ENCODE measurements at regions not wholly inside any gene's neighbourhood (a gene's known extent, or its start where the extent isn't known, plus 50 kb on each side); places are given as distances from the start of the nearest gene placed in this dataset.

GRCh38 chr18:1564793-1565192, 660.1 kb downstream of the ADCYAP1 start:
- DNase-seq (ENCODE audit: low read depth): no peak

- DNase-seq (ENCODE audit: low read depth): no peak
Measured at GRCh38 chr18:1571206-1571605, 666.5 kb downstream of the ADCYAP1 start.

- DNase-seq (ENCODE audit: low read depth): no peak
Measured at GRCh38 chr18:1573732-1574131, 669.1 kb downstream of the ADCYAP1 start.

GRCh38 chr18:1575084-1575483, 670.4 kb downstream of the ADCYAP1 start:
- DNase-seq (ENCODE audit: low read depth): no peak

GRCh38 chr18:1578505-1578904, 673.8 kb downstream of the ADCYAP1 start:
- no peak for DNase-seq (ENCODE audit: low read depth)

GRCh38 chr18:1581581-1581980, 676.9 kb downstream of the ADCYAP1 start:
- no peak for DNase-seq (ENCODE audit: low read depth)

GRCh38 chr18:1585881-1586488, 681.3 kb downstream of the ADCYAP1 start:
- DNase-seq (ENCODE audit: low read depth): no peak

GRCh38 chr18:1593091-1593490, 688.4 kb downstream of the ADCYAP1 start:
- DNase-seq (ENCODE audit: low read depth): no peak

- no peak for DNase-seq (ENCODE audit: low read depth)
Measured at GRCh38 chr18:1595195-1595594, 690.5 kb downstream of the ADCYAP1 start.

GRCh38 chr18:1599196-1599595, 694.5 kb downstream of the ADCYAP1 start:
- no peak for DNase-seq (ENCODE audit: low read depth)

- no peak for DNase-seq (ENCODE audit: low read depth)
Measured at GRCh38 chr18:1604751-1605150, 700.1 kb downstream of the ADCYAP1 start.

- no peak for DNase-seq (ENCODE audit: low read depth)
Measured at GRCh38 chr18:1618364-1618763, 713.7 kb downstream of the ADCYAP1 start.

GRCh38 chr18:1619507-1619906, 714.8 kb downstream of the ADCYAP1 start:
- no peak for DNase-seq (ENCODE audit: low read depth)

- no peak for DNase-seq (ENCODE audit: low read depth)
Measured at GRCh38 chr18:1624612-1625011, 719.9 kb downstream of the ADCYAP1 start.

- DNase-seq (ENCODE audit: low read depth): no peak
Measured at GRCh38 chr18:1627494-1627893, 722.8 kb downstream of the ADCYAP1 start.

- no peak for DNase-seq (ENCODE audit: low read depth)
Measured at GRCh38 chr18:1648712-1649111, 744.0 kb downstream of the ADCYAP1 start.

- no peak for DNase-seq (ENCODE audit: low read depth)
Measured at GRCh38 chr18:1652018-1652417, 747.3 kb downstream of the ADCYAP1 start.

- DNase-seq (ENCODE audit: low read depth): no peak
Measured at GRCh38 chr18:1653873-1654272, 749.2 kb downstream of the ADCYAP1 start.

- no peak for DNase-seq (ENCODE audit: low read depth)
Measured at GRCh38 chr18:1657876-1658275, 753.2 kb downstream of the ADCYAP1 start.

- no peak for DNase-seq (ENCODE audit: low read depth)
Measured at GRCh38 chr18:1658908-1659566, 754.4 kb downstream of the ADCYAP1 start.

GRCh38 chr18:1663879-1664705, 759.4 kb downstream of the ADCYAP1 start:
- DNase-seq (ENCODE audit: low read depth): no peak

GRCh38 chr18:1665079-1665478, 760.4 kb downstream of the ADCYAP1 start:
- no peak for DNase-seq (ENCODE audit: low read depth)

GRCh38 chr18:1668279-1668678, 763.6 kb downstream of the ADCYAP1 start:
- no peak for DNase-seq (ENCODE audit: low read depth)
